ENCODE measurements at regions not wholly inside any gene's neighbourhood (a gene's known extent, or its start where the extent isn't known, plus 50 kb on each side); places are given as distances from the start of the nearest gene placed in this dataset.

- POLR2A ChIA-PET, result no interaction called here
- CTCF ChIA-PET, result no interaction called here
- intact Hi-C loops (cut with DNase I, micrococcal nuclease), result no loop called here
- ATAC-seq (ENCODE audit: poor library complexity) (no peak), DNase-seq (no peak)
- Histone ChIP-seq H3K9me3 (ENCODE audit: control insufficient read depth in 1 of 2, insufficient read depth in 1 of 2, low read length in 2 of 2) (peaks cover 0 to 8% of the 10 kb centered on the region in 2 experiments), H3K36me3 (ENCODE audit: insufficient read depth, low read length) (no peaks in the 10 kb centered on the region), H3K4me3 (ENCODE audit: low read length) (no peak overlapping the region), H3K4me1 (ENCODE audit: insufficient read depth, low read length) (no peaks in the 10 kb centered on the region), H3K27ac (ENCODE audit: low read depth in 1 of 2, low read length in 2 of 2) (no peak overlapping the region), H3K27me3 (ENCODE audit: control insufficient read depth in 1 of 2, insufficient read depth in 2 of 2, low read length in 2 of 2) (no peaks in the 10 kb centered on the region)
- Mint-ChIP-seq H3K4me3 (no peak overlapping the region), H3K4me1 (ENCODE audit: low read depth) (no peaks in the 10 kb centered on the region), H3K36me3 (ENCODE audit: low read depth) (no peaks in the 10 kb centered on the region), H3K27ac (no peak overlapping the region), H3K27me3 (no peaks in the 10 kb centered on the region), H3K9me3 (no peaks in the 10 kb centered on the region)
- TF ChIP-seq, protein P1, sequence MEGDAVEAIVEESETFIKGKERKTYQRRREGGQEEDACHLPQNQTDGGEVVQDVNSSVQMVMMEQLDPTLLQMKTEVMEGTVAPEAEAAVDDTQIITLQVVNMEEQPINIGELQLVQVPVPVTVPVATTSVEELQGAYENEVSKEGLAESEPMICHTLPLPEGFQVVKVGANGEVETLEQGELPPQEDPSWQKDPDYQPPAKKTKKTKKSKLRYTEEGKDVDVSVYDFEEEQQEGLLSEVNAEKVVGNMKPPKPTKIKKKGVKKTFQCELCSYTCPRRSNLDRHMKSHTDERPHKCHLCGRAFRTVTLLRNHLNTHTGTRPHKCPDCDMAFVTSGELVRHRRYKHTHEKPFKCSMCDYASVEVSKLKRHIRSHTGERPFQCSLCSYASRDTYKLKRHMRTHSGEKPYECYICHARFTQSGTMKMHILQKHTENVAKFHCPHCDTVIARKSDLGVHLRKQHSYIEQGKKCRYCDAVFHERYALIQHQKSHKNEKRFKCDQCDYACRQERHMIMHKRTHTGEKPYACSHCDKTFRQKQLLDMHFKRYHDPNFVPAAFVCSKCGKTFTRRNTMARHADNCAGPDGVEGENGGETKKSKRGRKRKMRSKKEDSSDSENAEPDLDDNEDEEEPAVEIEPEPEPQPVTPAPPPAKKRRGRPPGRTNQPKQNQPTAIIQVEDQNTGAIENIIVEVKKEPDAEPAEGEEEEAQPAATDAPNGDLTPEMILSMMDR (IDR thresholded peaks at IDR 0.05), result no peak
Observed at GRCh38 chr3:145807990-145808389, 353.0 kb downstream of the PLOD2 start.

DNA sequence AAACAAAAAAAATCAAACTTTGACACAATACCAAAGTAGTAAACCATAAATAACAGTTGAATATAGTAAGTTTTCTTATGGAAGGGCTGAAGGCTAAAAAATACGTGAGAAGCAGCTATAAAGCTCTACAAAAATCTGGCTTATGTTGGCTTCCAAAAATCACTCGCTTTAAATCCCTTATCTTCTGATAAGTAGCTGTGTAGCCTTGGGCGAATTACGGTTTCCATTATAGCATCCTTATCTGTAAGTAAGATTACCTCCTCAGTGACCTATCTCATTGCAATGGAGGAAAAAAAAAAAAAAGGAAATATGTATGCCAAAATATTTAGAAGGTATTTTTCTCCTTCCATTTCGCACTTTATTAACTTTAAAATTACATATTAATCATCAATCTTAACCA lies 348.6 kb downstream of the PLOD2 start:
- TF ChIP-seq, protein P1 (IDR thresholded peaks at IDR 0.05), result no peak
- DNase-seq (no peak), ATAC-seq (ENCODE audit: poor library complexity) (no peak)
- H3K27me3 ChIP-seq (ENCODE audit: control insufficient read depth in 1 of 2, insufficient read depth in 2 of 2, low read length in 2 of 2), result no peaks in the 10 kb centered on the region
- no peak overlapping the region for H3K4me3 ChIP-seq (ENCODE audit: low read length)
- Mint-ChIP-seq H3K27me3 (no peaks in the 10 kb centered on the region), H3K4me1 (ENCODE audit: low read depth) (no peaks in the 10 kb centered on the region), H3K9me3 (no peaks in the 10 kb centered on the region), H3K27ac (no peak overlapping the region), H3K36me3 (ENCODE audit: low read depth) (no peaks in the 10 kb centered on the region), H3K4me3 (no peak overlapping the region)
- ChIA-PET POLR2A (no interaction called here), CTCF (no interaction called here)
- H3K36me3 ChIP-seq (ENCODE audit: insufficient read depth, low read length), result no peaks in the 10 kb centered on the region
- H3K4me1 ChIP-seq (ENCODE audit: insufficient read depth, low read length), result no peaks in the 10 kb centered on the region
- no peak overlapping the region for H3K27ac ChIP-seq (ENCODE audit: low read depth in 1 of 2, low read length in 2 of 2)
- intact Hi-C loops (cut with DNase I, micrococcal nuclease), result no loop called here
- H3K9me3 ChIP-seq (ENCODE audit: control insufficient read depth in 1 of 2, insufficient read depth in 1 of 2, low read length in 2 of 2), result peaks cover 0 to 5% of the 10 kb centered on the region in 2 experiments

DNA sequence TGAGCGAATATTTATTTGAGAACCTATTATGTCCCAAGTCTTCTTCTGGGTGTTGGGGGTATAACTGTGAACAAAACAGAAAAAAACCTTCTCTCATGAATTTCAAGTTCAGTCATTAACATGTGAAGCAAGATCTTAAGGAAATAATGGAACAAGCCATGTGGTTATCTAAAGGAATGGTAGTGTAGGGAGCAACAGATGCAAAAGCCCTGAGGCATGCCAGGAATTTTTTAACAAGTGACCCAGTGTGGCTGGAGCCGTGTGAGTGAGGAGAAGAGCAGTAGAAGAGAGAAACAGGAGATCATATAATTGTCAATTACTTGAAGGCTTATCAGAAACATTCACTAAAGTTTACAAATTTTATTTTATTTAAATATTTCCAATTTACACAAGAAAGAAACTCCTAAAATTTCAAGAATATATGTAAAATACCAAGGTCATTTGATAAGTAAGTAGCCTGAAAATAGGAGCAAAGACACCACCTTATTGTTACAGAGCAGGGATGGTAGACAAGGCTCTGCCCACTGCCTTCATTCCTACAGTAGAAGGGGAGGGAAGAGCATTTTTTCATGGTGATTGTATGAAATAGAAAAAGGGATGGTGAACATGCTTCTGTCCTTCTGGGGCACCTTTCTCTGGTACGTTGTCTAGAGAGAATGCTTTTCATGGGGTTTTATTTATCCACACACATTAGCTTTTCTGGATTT lies 345.1 kb downstream of the PLOD2 start:
- no peaks in the 10 kb centered on the region for H3K4me1 ChIP-seq (ENCODE audit: insufficient read depth, low read length)
- ATAC-seq (ENCODE audit: poor library complexity) (no peak), DNase-seq (no peak)
- H3K36me3 ChIP-seq (ENCODE audit: insufficient read depth, low read length), result no peaks in the 10 kb centered on the region
- TF ChIP-seq, protein P1 (IDR thresholded peaks at IDR 0.05), result no peak
- peaks cover 0 to 5% of the 10 kb centered on the region in 2 experiments for H3K9me3 ChIP-seq (ENCODE audit: control insufficient read depth in 1 of 2, insufficient read depth in 1 of 2, low read length in 2 of 2)
- Mint-ChIP-seq H3K27me3 (no peaks in the 10 kb centered on the region), H3K9me3 (no peaks in the 10 kb centered on the region), H3K36me3 (ENCODE audit: low read depth) (no peaks in the 10 kb centered on the region), H3K4me1 (ENCODE audit: low read depth) (no peaks in the 10 kb centered on the region), H3K27ac (no peak overlapping the region), H3K4me3 (no peak overlapping the region)
- CTCF ChIA-PET, result no interaction called here
- intact Hi-C loops (cut with DNase I, micrococcal nuclease), result no loop called here
- no peaks in the 10 kb centered on the region for H3K27me3 ChIP-seq (ENCODE audit: control insufficient read depth in 1 of 2, insufficient read depth in 2 of 2, low read length in 2 of 2)
- H3K4me3 ChIP-seq (ENCODE audit: low read length), result no peak overlapping the region
- H3K27ac ChIP-seq (ENCODE audit: low read depth in 1 of 2, low read length in 2 of 2), result no peak overlapping the region
- POLR2A ChIA-PET, result no interaction called here
